Stimulated activated effector memory CD8-positive, alpha-beta T cell treated with anti-CD3 and anti-CD28 coated beads, Interleukin-12 subunit alpha, Interleukin-12 subunit beta, amount 100 ng/mL, for 72 hours (primary cell): ENCODE measurements at regions not wholly inside any gene's neighbourhood (a gene's known extent, or its start where the extent isn't known, plus 50 kb on each side); places are given as distances from the start of the nearest gene placed in this dataset.
"Not testable (repeated sequence)": the region's sequence is repeated elsewhere in the genome, so short reads cannot be mapped to it uniquely, and the experiment has no call there.

Source experiments
- ATAC-seq: fragments of 150-1000 bp; cut with Tn5 transposase; 2 replicates; pipeline ENCODE4 v1.10.0; 2021
- DNase-seq, 2 donors: peaks; one replicate each; pipeline ENCODE4 v3.0.0; 2021 to 2022; ENCODE audit warnings: low spot score in 2 of 2
- H3K27ac Mint-ChIP-seq: one replicate; pipeline ENCODE4 v1.8.0; 2022; ENCODE audit warnings: mild to moderate bottlenecking, mixed read lengths
- H3K36me3 Mint-ChIP-seq: one replicate; pipeline ENCODE4 v1.8.0; 2022; ENCODE audit warnings: mild to moderate bottlenecking, mixed read lengths
- H3K4me1 Mint-ChIP-seq: one replicate; pipeline ENCODE4 v1.8.0; 2022; ENCODE audit warnings: mixed read lengths
- H3K4me3 Mint-ChIP-seq: one replicate; pipeline ENCODE4 v1.8.0; 2022; ENCODE audit warnings: mild to moderate bottlenecking, mixed read lengths
- H3K9me3 Mint-ChIP-seq: one replicate; pipeline ENCODE4 v1.8.0; 2022; ENCODE audit warnings: mixed read lengths

GRCh38 chr5:126029282-126029681 is 393.9 kb upstream of the GRAMD2B start:
- not testable (repeated sequence) for H3K4me3 Mint-ChIP-seq, H3K27ac Mint-ChIP-seq, ATAC-seq, H3K4me1 Mint-ChIP-seq, H3K36me3 Mint-ChIP-seq, DNase-seq
- H3K9me3 Mint-ChIP-seq = peaks cover 20% of the 10 kb centered on the region

GRCh38 chr5:126030698-126031097 is 392.5 kb upstream of the GRAMD2B start:
- H3K9me3 Mint-ChIP-seq = peaks cover 20% of the 10 kb centered on the region
- no peaks in the 10 kb centered on the region for H3K4me1 Mint-ChIP-seq
- H3K4me3 Mint-ChIP-seq = no peak overlapping the region
- DNase-seq (no peak), ATAC-seq (no peak)
- no peak overlapping the region for H3K27ac Mint-ChIP-seq
- H3K36me3 Mint-ChIP-seq = no peaks in the 10 kb centered on the region

GRCh38 chr5:126031989-126032716 is 391.1 kb upstream of the GRAMD2B start:
- Mint-ChIP-seq H3K9me3 (peaks cover 16% of the 10 kb centered on the region), H3K4me1 (no peaks in the 10 kb centered on the region), H3K36me3 (no peaks in the 10 kb centered on the region), H3K27ac (no peak overlapping the region), H3K4me3 (no peak overlapping the region)
- ATAC-seq (no peak), DNase-seq (no peak)

GRCh38 chr5:126043688-126044087 is 379.5 kb upstream of the GRAMD2B start:
- Mint-ChIP-seq H3K27ac (no peak overlapping the region), H3K36me3 (no peaks in the 10 kb centered on the region), H3K4me1 (no peaks in the 10 kb centered on the region), H3K9me3 (no peaks in the 10 kb centered on the region), H3K4me3 (no peak overlapping the region)
- ATAC-seq (no peak), DNase-seq (no peak)

DNA sequence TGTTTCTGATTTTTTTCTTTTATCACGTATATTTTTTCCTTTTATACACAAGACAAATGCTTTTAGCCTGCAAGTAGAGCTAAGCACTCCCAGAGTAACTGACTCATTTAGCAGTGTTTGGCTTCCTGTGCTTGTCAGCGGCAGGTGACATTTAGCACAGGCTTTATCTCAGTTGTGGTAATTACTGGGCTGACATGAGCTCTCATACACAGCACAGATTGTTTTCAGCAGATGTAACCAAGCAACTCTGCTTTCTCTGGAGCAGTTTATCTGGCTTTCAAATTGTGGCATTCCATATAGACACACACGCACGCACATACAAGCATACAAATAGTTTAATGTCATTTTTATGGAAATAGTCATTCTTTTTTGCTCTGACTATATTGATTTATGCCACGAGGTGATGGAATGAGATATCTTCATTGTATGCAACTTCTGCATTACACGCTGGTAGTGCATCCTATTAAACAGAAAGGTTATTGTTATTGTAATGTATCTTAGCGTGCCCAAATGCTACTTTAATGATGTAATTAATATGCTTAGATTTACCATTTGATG is 379.0 kb upstream of the GRAMD2B start:
- DNase-seq (no peak), ATAC-seq (no peak)
- Mint-ChIP-seq H3K27ac (no peak overlapping the region), H3K4me1 (no peaks in the 10 kb centered on the region), H3K9me3 (peaks cover 1% of the 10 kb centered on the region), H3K36me3 (no peaks in the 10 kb centered on the region), H3K4me3 (no peak overlapping the region)

- peaks cover 7% of the 10 kb centered on the region for H3K9me3 Mint-ChIP-seq
- no peaks in the 10 kb centered on the region for H3K36me3 Mint-ChIP-seq
- H3K27ac Mint-ChIP-seq = no peak overlapping the region
- DNase-seq (no peak), ATAC-seq (no peak)
- H3K4me3 Mint-ChIP-seq = no peak overlapping the region
- H3K4me1 Mint-ChIP-seq = no peaks in the 10 kb centered on the region
Observed at GRCh38 chr5:126044931-126045565, 378.2 kb upstream of the GRAMD2B start.

DNA sequence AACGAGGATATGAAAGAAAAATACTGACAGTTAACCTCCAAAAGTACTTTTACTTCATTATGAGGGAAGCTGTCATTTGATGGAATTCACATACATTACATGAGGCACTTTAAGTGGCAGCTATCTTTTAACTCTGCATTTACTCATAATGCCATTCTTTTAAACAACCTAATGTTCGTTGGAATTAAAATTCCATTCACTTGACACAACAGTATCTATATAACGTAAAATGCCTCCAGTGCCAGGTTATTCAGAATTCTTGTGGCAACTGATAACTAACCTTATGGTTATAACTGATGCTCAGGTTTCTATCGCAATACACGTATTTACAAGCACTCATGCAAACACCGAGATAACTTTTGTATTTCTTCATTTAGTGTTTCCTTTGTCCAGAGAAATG is 376.9 kb upstream of the GRAMD2B start:
- H3K4me3 Mint-ChIP-seq = no peak overlapping the region
- no peak overlapping the region for H3K27ac Mint-ChIP-seq
- no peak for ATAC-seq

DNA sequence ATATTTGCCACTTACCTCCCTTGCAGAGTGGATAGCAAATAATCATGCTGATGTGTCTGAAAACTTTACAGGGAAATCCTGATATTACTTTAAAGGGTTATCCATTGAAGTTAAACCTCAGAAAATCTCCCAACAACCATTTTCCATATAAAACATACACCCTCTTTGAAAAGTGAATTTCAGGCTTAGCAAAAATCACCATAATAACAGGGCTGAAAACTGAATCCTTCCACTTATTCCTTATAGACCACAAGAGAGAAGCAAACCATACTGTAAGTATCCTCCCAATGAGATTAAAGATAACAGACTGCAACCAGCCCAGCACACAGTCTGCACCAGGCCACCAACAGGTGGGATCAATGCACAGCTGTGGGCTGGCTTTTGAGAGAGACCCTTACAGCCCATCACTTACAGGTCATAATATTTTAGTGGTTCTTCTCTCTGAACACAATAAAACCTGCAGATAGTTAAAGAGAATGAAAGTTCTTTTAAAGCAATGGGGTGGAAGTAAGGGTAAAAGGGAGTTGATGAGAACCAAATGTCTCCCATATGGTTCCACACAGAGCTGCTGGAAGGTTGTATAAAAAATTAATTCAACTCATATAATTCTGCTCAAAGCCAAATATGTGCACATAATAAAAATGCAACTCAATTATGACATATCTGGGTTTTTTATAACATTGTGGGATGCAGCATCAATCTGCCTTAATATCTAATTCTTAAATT is 376.2 kb upstream of the GRAMD2B start:
- ATAC-seq = no peak
- peaks cover 12% of the 10 kb centered on the region for H3K9me3 Mint-ChIP-seq
- no peak for DNase-seq
- no peak overlapping the region for H3K4me3 Mint-ChIP-seq
- no peaks in the 10 kb centered on the region for H3K4me1 Mint-ChIP-seq
- no peaks in the 10 kb centered on the region for H3K36me3 Mint-ChIP-seq
- H3K27ac Mint-ChIP-seq = no peak overlapping the region

More for the DNA sequence above, 376.9 kb upstream of the GRAMD2B start:
- no peaks in the 10 kb centered on the region for H3K4me1 Mint-ChIP-seq
- no peak for DNase-seq
- H3K9me3 Mint-ChIP-seq = peaks cover 12% of the 10 kb centered on the region
- no peaks in the 10 kb centered on the region for H3K36me3 Mint-ChIP-seq

DNA sequence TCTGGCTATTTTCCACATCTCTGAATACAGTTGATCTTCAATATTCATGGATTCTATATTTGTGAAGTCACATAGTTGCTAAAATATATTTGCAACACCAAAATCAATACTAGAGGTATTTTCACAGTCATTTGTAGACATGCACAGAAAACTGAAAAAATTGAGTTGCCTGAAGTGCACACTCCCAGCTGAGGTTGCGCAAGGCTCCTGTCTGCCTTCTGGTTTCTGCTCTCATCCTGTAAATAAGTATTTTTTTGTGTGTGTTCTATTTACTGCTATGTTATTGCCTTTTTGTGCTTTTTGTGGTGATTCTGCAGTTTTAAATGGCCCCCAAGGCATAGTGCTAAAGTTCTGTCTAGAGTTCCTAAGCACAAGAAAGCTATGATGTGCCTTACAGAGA is 371.1 kb upstream of the GRAMD2B start:
- Mint-ChIP-seq H3K4me1 (no peaks in the 10 kb centered on the region), H3K36me3 (no peaks in the 10 kb centered on the region), H3K9me3 (peaks cover 12% of the 10 kb centered on the region)

GRCh38 chr5:126052791-126053190 is 370.4 kb upstream of the GRAMD2B start:
- ATAC-seq (no peak), DNase-seq (no peak)
- Mint-ChIP-seq H3K36me3 (no peaks in the 10 kb centered on the region), H3K4me3 (no peak overlapping the region), H3K9me3 (peaks cover 12% of the 10 kb centered on the region), H3K27ac (no peak overlapping the region), H3K4me1 (no peaks in the 10 kb centered on the region)

More for the DNA sequence above, 371.1 kb upstream of the GRAMD2B start:
- no peak overlapping the region for H3K4me3 Mint-ChIP-seq
- no peak overlapping the region for H3K27ac Mint-ChIP-seq
- DNase-seq = no peak
- ATAC-seq = no peak

GRCh38 chr5:126053630-126054029 is 369.6 kb upstream of the GRAMD2B start:
- DNase-seq (no peak), ATAC-seq (no peak)
- H3K4me3 Mint-ChIP-seq = no peak overlapping the region
- no peaks in the 10 kb centered on the region for H3K36me3 Mint-ChIP-seq
- H3K4me1 Mint-ChIP-seq = no peaks in the 10 kb centered on the region
- H3K9me3 Mint-ChIP-seq = peaks cover 12% of the 10 kb centered on the region
- no peak overlapping the region for H3K27ac Mint-ChIP-seq

DNA sequence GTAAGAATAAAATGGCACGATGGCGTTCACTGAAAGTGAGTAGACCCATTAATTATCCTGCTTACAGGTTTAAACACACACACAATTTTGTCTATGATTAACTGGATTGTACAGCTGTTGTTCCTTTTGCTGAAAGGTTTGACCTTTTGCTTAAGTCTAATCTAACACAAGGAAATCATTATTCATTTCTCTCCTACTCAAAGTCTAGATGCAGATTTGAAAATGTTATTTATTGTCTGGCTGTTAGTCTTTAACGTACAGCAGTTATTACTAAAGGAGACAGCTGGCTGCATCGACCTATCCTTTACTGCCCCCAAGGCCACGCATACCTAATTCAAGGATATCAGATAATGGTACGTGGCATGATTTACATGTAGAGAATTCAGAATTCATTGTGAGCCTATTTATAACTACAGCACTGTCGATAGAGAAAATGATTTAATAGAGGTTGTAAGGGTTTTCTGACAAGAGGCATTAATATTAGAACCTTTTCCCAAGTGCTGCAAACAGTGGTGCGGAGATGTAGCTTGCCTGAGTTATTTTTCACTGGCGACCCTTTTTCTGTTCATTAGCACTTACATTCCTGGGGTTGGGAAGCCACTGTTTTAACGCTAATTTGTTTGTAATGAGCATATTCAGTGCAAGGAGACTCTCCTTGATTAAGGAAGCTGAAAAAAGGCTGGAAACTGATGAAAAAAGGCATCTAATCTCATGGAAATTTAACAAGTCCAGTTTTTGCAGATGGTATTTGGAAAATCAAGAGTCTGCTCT is 368.4 kb upstream of the GRAMD2B start:
- Mint-ChIP-seq H3K36me3 (no peaks in the 10 kb centered on the region), H3K27ac (no peak overlapping the region), H3K4me1 (no peaks in the 10 kb centered on the region), H3K9me3 (peaks cover 7% of the 10 kb centered on the region), H3K4me3 (no peak overlapping the region)
- DNase-seq (no peak), ATAC-seq (no peak)

GRCh38 chr5:126055348-126055729 is 367.9 kb upstream of the GRAMD2B start:
- no peaks in the 10 kb centered on the region for H3K4me1 Mint-ChIP-seq
- H3K4me3 Mint-ChIP-seq = no peak overlapping the region
- peaks cover 5% of the 10 kb centered on the region for H3K9me3 Mint-ChIP-seq
- DNase-seq (no peak), ATAC-seq (no peak)
- no peaks in the 10 kb centered on the region for H3K36me3 Mint-ChIP-seq
- no peak overlapping the region for H3K27ac Mint-ChIP-seq

GRCh38 chr5:126056352-126056751 is 366.9 kb upstream of the GRAMD2B start:
- H3K36me3 Mint-ChIP-seq = no peaks in the 10 kb centered on the region
- H3K27ac Mint-ChIP-seq = no peak overlapping the region
- H3K4me1 Mint-ChIP-seq = no peaks in the 10 kb centered on the region
- no peak overlapping the region for H3K4me3 Mint-ChIP-seq
- DNase-seq = no peak
- no peaks in the 10 kb centered on the region for H3K9me3 Mint-ChIP-seq
- ATAC-seq = no peak
